HEK293 (cell line): ENCODE measurements at regions not wholly inside any gene's neighbourhood (a gene's known extent, or its start where the extent isn't known, plus 50 kb on each side); places are given as distances from the start of the nearest gene placed in this dataset.
"Not testable (repeated sequence)": the region's sequence is repeated elsewhere in the genome, so short reads cannot be mapped to it uniquely, and the experiment has no call there.

Source experiments
- CTCF ChIA-PET: fragments of 350-600 bp; formaldehyde crosslinking; extraction: SDS; loops from one replicate; lab custom pipeline; 2021; ENCODE audit warnings: antibody characterized with exemption; lab: Yijun Ruan, JAX
- POLR2A ChIA-PET: fragments of 300-600 bp; formaldehyde crosslinking; extraction: SDS; loops from one replicate; lab custom pipeline; 2020; ENCODE audit warnings: antibody characterized with exemption, inconsistent platforms; lab: Yijun Ruan, JAX
- H3K27ac ChIP-seq: fragments of 200-500 bp; sonication (Bioruptor generic); 2 replicates; pipeline ENCODE4 v1.5.1; 2014; ENCODE audit warnings: low read depth, low read length, control low read depth, inconsistent platforms; ENCODE audit errors: extremely low read depth
- H3K36me3 ChIP-seq, 2 experiments: fragments of 200-500 bp in 1 of 2; sonication (Bioruptor generic) in 1 of 2; 1 replicate in 1 of 2; 2 replicates in 1 of 2; pipeline ENCODE4 v1.5.1; 2014 to 2017; ENCODE audit warnings: inconsistent platforms in 2 of 2, low read length in 2 of 2; ENCODE audit not compliant: control insufficient read depth in 2 of 2, insufficient read depth in 1 of 2
- H3K4me1 ChIP-seq: fragments of 200-500 bp; sonication (Bioruptor generic); 2 replicates; pipeline ENCODE4 v1.5.1; 2014; ENCODE audit warnings: mild to moderate bottlenecking, low read length, inconsistent platforms; ENCODE audit not compliant: control insufficient read depth, insufficient read depth
- H3K4me3 ChIP-seq: 2 replicates; pipeline ENCODE4 v1.5.1; 2011; ENCODE audit warnings: low read depth, mild to moderate bottlenecking, control low read depth, low read length, moderate library complexity
- H3K9me3 ChIP-seq: fragments of 200-500 bp; sonication (Bioruptor generic); 2 replicates; pipeline ENCODE4 v1.5.1; 2014; ENCODE audit warnings: low read depth, low read length, inconsistent platforms; ENCODE audit not compliant: control insufficient read depth, insufficient read depth
- ZFHX2 ChIP-seq: fragments of 450-650 bp; formaldehyde crosslinking; conservative IDR thresholded peaks from 2 replicates; pipeline ENCODE4 v1.5.1; 2016; ENCODE audit warnings: missing biosample characterization, missing genetic modification characterization
- ZFP3 ChIP-seq: fragments of 450-650 bp; formaldehyde crosslinking; IDR thresholded peaks from 2 replicates; pipeline ENCODE4 v1.5.1; 2016; ENCODE audit warnings: low read depth, missing biosample characterization, missing genetic modification characterization
- ZFP37 ChIP-seq: fragments of 450-650 bp; formaldehyde crosslinking; IDR thresholded peaks from 2 replicates; pipeline ENCODE4 v1.5.1; 2016; ENCODE audit warnings: missing biosample characterization, missing genetic modification characterization
- ZNF223 ChIP-seq: fragments of 450-650 bp; formaldehyde crosslinking; IDR thresholded peaks from 2 replicates; pipeline ENCODE4 v1.5.1; 2016; ENCODE audit warnings: missing biosample characterization, missing genetic modification characterization
- ZNF350 ChIP-seq: fragments of 450-650 bp; formaldehyde crosslinking; IDR thresholded peaks from 2 replicates; pipeline ENCODE4 v1.5.0; 2017; ENCODE audit warnings: missing biosample characterization, mild to moderate bottlenecking, missing genetic modification characterization
- ZNF391 ChIP-seq: fragments of 450-650 bp; formaldehyde crosslinking; IDR thresholded peaks from 2 replicates; pipeline ENCODE4 v1.5.1; 2016; ENCODE audit warnings: low read depth, missing biosample characterization, missing genetic modification characterization, borderline replicate concordance
- ZNF416 ChIP-seq: fragments of 450-650 bp; formaldehyde crosslinking; IDR thresholded peaks from 2 replicates; pipeline ENCODE4 v1.5.1; 2016; ENCODE audit warnings: missing biosample characterization, missing genetic modification characterization
- ZNF530 ChIP-seq: fragments of 450-650 bp; formaldehyde crosslinking; IDR thresholded peaks from 2 replicates; pipeline ENCODE4 v1.5.1; 2016; ENCODE audit warnings: low read depth, missing biosample characterization, missing genetic modification characterization
- ZNF610 ChIP-seq: fragments of 450-650 bp; formaldehyde crosslinking; IDR thresholded peaks from 2 replicates; pipeline ENCODE4 v1.5.1; 2016; ENCODE audit warnings: missing biosample characterization, missing genetic modification characterization, borderline replicate concordance
- ZNF626 ChIP-seq: fragments of 450-650 bp; sonication (Bioruptor Pico); formaldehyde crosslinking; IDR thresholded peaks from 2 replicates; pipeline ENCODE4 v1.5.1; 2018; ENCODE audit warnings: missing biosample characterization, missing genetic modification characterization, inconsistent platforms
- ZNF747 ChIP-seq: fragments of 450-650 bp; formaldehyde crosslinking; IDR thresholded peaks from 2 replicates; pipeline ENCODE4 v1.5.1; 2016; ENCODE audit warnings: missing biosample characterization, missing genetic modification characterization
- ZNF768 ChIP-seq: fragments of 450-650 bp; formaldehyde crosslinking; IDR thresholded peaks from 2 replicates; pipeline ENCODE4 v1.5.1; 2018; ENCODE audit warnings: missing biosample characterization, mild to moderate bottlenecking, missing genetic modification characterization
- ZNF830 ChIP-seq: fragments of 450-650 bp; IDR thresholded peaks from 2 replicates; pipeline ENCODE4 v1.5.0; 2018; ENCODE audit warnings: missing biosample characterization, missing genetic modification characterization, low read depth, mild to moderate bottlenecking, moderate library complexity
- TF ChIP-seq, protein P1 (sequence below): fragments of 450-650 bp; formaldehyde crosslinking; IDR thresholded peaks from 2 replicates; pipeline ENCODE4 v1.5.1; 2016; ENCODE audit warnings: missing biosample characterization, missing genetic modification characterization
- TF ChIP-seq, protein P2 (sequence below): fragments of 450-650 bp; formaldehyde crosslinking; IDR thresholded peaks from 2 replicates; pipeline ENCODE4 v1.5.1; 2016; ENCODE audit warnings: missing biosample characterization, missing genetic modification characterization
- TF ChIP-seq, protein P3 (sequence below): fragments of 450-650 bp; formaldehyde crosslinking; IDR thresholded peaks from 2 replicates; pipeline ENCODE4 v1.5.1; 2016; ENCODE audit warnings: missing biosample characterization, missing genetic modification characterization
- TF ChIP-seq, protein P4 (sequence below): fragments of 450-650 bp; formaldehyde crosslinking; IDR thresholded peaks from 2 replicates; pipeline ENCODE4 v1.5.1; 2016; ENCODE audit warnings: missing biosample characterization, missing genetic modification characterization

DNA sequence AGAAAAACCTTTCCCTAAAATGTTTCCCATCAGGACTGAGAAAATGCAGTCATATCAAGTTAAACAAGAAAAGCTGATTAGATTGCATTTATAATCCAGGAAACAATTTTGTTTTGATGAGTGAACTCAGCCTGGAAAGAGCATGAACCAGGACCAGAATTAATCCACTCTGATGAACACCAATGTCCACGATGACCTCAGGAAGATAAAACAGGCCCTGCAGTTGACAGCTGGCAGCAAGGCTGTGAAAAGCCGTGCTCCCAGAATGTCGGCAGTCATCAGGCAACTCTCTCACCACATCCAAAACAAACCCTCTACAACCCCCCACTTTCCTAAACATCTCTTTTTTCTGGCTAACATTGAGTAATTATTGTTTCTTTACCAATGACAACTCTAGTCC is 74.0 kb upstream of the PROKR2 start:
- Histone ChIP-seq H3K4me1 (no peaks in the 10 kb centered on the region), H3K9me3 (no peaks in the 10 kb centered on the region), H3K36me3 (no peaks in the 10 kb centered on the region), H3K27ac (no peak overlapping the region), H3K4me3 (no peak overlapping the region)
- TF ChIP-seq, protein P1, sequence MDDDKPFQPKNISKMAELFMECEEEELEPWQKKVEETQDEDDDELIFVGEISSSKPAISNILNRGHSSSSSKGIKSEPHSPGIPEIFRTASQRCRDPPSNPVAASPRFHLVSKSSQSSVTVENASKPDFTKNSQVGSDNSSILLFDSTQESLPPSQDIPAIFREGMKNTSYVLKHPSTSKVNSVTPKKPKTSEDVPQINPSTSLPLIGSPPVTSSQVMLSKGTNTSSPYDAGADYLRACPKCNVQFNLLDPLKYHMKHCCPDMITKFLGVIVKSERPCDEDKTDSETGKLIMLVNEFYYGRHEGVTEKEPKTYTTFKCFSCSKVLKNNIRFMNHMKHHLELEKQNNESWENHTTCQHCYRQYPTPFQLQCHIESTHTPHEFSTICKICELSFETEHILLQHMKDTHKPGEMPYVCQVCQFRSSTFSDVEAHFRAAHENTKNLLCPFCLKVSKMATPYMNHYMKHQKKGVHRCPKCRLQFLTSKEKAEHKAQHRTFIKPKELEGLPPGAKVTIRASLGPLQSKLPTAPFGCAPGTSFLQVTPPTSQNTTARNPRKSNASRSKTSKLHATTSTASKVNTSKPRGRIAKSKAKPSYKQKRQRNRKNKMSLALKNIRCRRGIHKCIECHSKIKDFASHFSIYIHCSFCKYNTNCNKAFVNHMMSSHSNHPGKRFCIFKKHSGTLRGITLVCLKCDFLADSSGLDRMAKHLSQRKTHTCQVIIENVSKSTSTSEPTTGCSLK (tag by site-specific recombination), result no peak
- no peak for TF ChIP-seq ZNF391 (tag by site-specific recombination)
- TF ChIP-seq ZNF610, result no peak
- TF ChIP-seq, protein P2, sequence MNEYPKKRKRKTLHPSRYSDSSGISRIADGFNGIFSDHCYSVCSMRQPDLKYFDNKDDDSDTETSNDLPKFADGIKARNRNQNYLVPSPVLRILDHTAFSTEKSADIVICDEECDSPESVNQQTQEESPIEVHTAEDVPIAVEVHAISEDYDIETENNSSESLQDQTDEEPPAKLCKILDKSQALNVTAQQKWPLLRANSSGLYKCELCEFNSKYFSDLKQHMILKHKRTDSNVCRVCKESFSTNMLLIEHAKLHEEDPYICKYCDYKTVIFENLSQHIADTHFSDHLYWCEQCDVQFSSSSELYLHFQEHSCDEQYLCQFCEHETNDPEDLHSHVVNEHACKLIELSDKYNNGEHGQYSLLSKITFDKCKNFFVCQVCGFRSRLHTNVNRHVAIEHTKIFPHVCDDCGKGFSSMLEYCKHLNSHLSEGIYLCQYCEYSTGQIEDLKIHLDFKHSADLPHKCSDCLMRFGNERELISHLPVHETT (tag by site-specific recombination), result no peak
- no peak for TF ChIP-seq ZFHX2 (tag by site-specific recombination)
- TF ChIP-seq ZNF350 (tag by site-specific recombination), result no peak
- TF ChIP-seq ZNF530 (tag by site-specific recombination), result no peak
- no peak for TF ChIP-seq ZFP3
- no peak for TF ChIP-seq ZNF416 (tag by site-specific recombination)
- no peak for TF ChIP-seq ZNF747
- TF ChIP-seq ZNF223 (tag by site-specific recombination), result no peak
- TF ChIP-seq, protein P3, sequence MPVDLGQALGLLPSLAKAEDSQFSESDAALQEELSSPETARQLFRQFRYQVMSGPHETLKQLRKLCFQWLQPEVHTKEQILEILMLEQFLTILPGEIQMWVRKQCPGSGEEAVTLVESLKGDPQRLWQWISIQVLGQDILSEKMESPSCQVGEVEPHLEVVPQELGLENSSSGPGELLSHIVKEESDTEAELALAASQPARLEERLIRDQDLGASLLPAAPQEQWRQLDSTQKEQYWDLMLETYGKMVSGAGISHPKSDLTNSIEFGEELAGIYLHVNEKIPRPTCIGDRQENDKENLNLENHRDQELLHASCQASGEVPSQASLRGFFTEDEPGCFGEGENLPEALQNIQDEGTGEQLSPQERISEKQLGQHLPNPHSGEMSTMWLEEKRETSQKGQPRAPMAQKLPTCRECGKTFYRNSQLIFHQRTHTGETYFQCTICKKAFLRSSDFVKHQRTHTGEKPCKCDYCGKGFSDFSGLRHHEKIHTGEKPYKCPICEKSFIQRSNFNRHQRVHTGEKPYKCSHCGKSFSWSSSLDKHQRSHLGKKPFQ, result no peak
- TF ChIP-seq ZNF830, result no peak
- no peak for TF ChIP-seq ZNF768 (tag by site-specific recombination)
- no peak for TF ChIP-seq ZFP37 (tag by site-specific recombination)
- TF ChIP-seq ZNF626 (tag by site-specific recombination), result no peak
- TF ChIP-seq, protein P4, sequence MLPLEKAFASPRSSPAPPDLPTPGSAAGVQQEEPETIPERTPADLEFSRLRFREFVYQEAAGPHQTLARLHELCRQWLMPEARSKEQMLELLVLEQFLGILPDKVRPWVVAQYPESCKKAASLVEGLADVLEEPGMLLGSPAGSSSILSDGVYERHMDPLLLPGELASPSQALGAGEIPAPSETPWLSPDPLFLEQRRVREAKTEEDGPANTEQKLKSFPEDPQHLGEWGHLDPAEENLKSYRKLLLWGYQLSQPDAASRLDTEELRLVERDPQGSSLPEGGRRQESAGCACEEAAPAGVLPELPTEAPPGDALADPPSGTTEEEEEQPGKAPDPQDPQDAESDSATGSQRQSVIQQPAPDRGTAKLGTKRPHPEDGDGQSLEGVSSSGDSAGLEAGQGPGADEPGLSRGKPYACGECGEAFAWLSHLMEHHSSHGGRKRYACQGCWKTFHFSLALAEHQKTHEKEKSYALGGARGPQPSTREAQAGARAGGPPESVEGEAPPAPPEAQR (tag by site-specific recombination), result no peak
- ChIA-PET POLR2A (no interaction called here), CTCF (interaction anchor here (1.0 to 3.9 kb wide), 3 partner anchors 9 to 57 kb away, joined by 3 to 13 read pairs (median 6); no protein-coding TSS in a partner anchor)

DNA sequence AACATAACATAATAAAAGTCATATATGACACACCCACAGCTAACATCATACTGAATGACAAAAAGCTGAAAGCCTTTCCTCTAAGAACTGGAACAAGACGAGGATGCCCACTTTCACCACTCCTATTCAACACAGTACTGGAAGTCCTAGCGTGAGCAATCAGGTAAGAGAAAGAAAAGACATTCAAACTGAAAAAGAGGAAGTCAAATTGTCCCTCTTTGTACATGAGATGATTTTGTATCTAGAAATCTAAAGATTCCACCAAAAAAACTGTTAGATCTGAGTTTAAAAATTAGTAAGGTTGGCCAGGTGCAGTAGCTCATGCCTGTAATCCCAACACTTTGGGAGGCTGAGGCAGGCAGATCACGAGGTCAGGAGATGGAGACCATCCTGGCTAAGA is 70.1 kb upstream of the PROKR2 start:
- POLR2A ChIA-PET, H3K4me3 ChIP-seq, H3K27ac ChIP-seq, H3K4me1 ChIP-seq, H3K9me3 ChIP-seq, H3K36me3 ChIP-seq: not testable (repeated sequence)
- CTCF ChIA-PET, result interaction anchor here (0.9 kb wide), 1 partner anchor 15 kb away, joined by 3 read pairs; no protein-coding TSS in a partner anchor
